GM21367 (cell line): ENCODE measurements at regions not wholly inside any gene's neighbourhood (a gene's known extent, or its start where the extent isn't known, plus 50 kb on each side); places are given as distances from the start of the nearest gene placed in this dataset.
A peak's percentile ranks its signal among the peaks of the same experiment; 100 is the strongest.

Experiments used
- ATAC-seq: cut with Tn5 transposase; IDR thresholded peaks from one replicate; pipeline ENCODE4 v1.9.1; 2021; ENCODE audit not compliant: unreplicated experiment

DNA sequence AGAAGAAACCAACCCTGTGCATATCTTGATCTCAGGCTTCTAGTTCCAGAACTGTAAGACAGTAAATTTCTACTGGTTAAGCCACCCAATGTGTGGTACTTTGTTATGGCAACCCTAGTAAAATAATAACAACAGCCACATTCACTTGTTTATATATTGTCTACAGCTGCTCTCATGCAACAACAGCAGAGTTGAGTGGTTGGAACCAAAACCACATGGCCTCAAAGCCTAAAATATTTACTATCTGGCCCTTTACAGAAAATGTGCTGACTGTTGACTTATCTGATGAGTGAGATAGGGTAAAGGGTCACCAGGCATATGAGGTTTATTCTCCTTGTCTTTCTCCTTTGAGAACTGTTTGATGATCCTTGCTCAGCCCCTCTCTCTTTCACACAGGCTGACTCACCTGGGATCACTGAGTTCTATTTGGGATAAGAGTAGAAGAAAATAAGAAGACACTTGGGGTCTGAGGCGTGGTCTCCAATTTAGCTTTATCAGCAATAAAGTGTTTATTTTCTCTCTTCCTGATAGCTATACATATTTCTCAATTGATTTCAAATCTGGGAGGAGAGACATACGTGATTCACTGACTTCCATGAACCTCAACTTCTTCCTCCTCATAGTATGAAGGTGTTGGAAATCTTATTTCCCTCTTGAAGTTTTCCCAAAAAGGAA is 227.5 kb upstream of the STARD13 start:
- no peak for ATAC-seq

DNA sequence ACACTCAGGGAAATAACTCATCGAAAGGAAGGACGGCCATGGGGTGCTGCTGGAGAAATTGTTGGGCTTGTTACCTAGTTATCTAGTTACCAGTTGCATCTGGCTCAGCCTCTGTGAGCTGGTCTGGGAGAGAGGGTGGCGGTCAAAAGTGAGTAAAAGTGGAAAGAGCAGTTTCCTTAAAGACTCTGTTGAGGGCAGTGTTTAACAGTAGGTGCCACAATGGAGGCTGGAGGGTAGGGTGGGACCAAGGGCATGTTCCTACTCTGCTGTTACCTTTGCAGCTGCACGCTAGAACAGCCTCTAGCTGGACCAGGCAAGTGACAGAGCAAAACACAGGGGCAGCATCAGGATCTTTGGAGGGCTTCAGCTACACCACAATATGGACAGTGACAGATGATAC is 228.8 kb upstream of the STARD13 start:
- no peak for ATAC-seq

DNA sequence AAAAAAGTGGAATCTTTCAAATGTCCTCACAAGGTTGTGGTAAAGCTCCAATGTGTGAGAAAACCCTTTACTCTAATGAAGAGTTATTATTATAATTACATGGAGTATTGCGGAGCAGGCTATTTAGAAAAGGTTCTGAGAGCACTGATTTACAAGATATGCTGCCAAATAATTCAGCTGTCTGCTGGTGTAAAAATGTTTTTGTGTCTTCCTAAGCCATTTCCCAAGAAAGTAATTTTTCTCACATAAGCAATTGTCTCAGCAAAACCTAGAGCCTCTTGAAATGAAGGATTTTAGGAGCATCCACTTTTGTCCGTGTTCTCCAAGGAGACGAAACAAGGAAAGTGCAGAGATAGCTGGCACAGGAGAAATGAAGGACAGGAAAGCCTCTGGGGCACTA is 229.6 kb upstream of the STARD13 start:
- no peak for ATAC-seq

DNA sequence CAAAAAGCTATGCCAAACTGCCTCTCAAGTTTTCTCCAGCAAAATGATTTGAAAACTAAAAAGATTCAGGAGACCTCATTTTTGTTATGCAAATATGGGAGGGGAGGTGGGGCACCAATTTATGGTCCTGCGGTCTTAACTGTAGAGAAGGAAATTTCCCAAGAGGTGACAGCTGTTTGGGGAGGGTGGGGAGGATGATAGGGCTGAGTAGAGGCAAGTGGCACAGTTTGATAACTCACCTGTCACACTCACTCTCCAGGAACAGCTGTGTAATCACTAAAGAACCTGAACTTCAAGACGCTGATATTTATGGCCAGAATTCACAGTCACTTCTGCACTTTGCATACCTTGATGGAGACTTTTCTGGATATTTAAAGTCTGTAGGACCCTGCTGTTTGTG is 232.9 kb upstream of the STARD13 start:
- ATAC-seq, result no peak

DNA sequence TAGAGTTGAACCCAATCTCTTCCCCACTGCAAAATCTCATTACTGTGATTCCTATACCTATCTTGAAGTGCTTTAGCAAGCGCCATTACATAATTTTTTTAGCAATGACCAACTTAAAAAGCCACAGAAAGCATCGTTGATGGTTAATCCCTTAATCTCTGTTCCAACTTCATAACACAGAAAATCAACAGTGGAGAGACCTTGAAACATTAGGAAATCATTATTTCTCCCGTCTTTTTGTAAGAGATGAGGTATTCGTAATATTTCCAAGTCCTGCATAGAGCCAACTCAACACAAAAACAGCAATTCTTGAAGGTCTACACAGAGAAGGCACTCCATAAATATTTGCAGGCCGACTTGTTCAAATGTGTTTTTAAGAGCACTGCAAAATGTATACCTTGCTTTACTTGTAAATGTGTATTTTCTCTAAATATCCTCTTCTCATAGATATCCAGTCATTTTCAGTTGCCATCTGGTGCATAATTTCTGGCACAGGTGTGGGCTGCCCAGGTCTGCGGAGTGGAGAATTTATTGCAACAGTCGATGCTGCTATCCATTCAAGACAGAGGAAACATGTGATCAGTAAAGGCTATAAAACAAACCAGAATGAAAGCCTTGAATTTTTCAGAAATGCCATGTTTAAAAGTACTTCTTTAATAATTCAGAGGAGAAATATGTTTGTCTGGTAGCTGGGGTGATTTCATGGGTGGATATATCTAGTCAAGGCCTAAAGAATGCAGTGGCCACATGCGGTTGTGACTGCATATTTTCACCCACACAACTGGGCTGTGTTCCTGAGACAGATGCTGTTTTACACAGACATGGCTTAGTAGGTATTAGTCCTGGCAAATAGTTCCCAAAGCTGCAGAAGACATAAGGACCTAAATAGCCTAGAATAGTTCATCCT is 234.3 kb upstream of the STARD13 start:
- no peak for ATAC-seq

DNA sequence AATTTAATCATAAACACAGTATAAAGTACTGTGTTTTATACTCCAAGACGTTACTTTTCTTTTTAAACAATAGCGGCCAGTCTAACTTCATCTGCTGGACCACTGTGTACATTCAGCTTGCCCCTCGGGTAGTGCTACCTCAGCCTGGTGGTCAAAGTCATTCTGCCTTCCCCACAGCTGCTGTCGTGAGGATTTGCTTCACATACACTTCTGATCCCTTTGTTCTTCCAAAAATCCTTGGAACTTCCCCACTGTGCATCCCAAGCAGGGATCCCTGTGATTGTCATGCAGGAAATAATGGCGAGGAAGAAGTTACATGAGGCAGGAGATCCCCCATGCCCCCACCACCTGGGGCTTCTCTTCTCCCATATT is 234.9 kb upstream of the STARD13 start:
- ATAC-seq, result no peak

DNA sequence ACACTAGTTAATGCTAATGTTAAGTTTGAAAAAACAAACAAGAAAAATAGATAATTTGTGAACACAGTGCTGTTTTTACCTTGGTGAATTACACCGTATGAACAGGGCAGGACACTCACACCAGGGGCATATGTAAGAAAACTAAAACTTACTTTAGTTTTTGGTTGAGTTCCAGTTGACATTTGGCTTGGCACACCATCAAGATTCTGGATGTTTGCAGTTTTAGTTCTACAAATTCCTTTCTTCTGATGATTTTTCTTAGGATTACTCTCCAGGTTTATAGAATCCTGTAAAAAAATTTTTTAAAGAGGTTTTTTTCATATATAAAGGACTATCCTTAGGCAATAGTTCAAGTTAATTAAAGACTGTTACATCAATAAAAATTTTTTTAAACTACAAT is 238.5 kb upstream of the STARD13 start:
- no peak for ATAC-seq

DNA sequence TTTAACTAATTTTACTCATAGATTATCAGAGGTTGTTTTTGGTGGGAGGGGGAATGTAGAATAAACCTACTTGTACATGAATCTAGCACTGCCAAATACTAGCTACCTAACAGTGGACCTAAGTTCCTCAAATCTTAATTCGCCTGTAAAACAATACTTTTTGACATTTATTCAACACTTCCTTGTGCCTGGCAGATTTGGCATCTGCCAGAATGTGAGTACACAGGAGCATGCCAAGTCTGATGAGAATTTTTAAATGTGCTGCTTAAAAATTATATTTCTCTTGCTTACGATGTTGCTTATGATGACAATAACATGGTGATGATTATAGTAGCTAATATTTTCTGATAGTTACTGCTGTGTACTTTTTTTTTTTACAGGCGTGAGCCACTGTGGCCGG is 240.2 kb upstream of the STARD13 start:
- ATAC-seq, result no peak

DNA sequence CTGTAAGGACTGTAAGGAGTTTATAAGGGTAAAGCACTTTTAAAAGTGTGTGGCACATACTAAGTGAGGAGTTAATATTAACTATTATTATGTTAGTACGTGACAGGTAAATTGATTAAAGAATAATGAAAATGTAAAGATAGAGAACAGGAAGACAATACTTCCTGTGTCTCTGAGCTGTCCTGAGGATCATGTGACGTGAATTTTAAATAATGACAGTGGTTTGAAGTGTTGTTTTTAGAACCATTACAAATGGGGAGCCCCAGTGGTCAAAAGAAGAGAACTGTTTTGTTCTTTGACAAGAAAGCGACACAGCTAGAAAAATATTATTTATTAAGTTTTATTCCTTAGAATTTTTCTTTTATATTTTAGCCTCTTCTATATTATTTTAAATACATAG is 241.2 kb upstream of the STARD13 start:
- no peak for ATAC-seq

DNA sequence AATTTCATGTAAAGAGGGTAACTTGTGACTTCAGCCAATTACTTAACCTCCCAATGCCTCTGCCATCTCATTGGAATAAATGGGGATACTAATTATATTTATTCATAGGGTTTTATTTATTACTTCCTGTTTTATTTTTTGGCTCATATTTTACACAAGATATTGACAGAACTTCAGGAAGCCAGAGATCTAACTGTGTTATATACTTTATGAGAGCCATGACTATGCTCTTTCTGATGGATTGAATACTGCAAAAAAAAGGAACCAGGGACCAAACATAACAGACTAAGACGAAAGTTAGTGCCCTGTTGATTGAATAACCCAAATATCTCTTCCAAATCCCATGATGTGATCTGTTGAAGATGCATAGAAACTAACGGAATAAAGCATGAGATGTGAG is 243.3 kb upstream of the STARD13 start:
- ATAC-seq, result no peak

DNA sequence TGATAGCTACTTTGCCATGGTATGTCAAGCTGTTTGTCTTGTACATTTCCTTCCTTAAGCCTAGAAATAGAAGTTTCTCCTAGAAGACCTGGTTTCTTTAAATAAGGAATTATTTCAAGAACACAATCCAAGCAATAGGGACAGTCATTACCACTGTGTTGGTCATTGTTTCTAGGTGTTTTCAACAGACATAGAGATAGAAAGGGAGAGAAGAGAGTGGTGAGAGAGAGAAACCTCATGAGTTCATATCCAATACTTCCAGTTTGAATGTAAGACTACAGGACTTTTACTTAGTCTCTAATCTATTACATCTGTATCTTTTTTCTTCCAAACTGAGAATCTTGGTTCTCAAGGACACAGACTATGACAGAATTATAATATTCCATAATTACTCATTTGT is 245.9 kb upstream of the STARD13 start:
- no peak for ATAC-seq

DNA sequence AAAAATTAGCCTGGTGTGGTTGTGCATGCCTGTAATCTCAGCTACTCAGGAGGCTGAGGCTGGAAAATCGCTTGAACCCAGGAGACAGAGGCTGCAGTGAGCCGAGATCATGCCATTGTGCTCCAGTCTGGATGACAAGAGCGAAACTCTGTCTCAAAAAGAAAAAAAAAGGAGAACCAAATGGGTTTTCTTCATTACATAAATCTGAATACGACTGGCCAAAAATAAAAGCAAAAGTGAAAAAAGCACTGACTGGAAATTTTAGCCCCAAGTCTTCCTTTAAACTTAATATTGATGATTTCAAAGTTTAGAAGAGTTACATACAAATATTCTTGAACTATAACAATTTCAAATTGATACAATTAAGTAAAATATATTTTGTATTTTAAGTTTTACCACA is 249.5 kb upstream of the STARD13 start:
- no peak for ATAC-seq

DNA sequence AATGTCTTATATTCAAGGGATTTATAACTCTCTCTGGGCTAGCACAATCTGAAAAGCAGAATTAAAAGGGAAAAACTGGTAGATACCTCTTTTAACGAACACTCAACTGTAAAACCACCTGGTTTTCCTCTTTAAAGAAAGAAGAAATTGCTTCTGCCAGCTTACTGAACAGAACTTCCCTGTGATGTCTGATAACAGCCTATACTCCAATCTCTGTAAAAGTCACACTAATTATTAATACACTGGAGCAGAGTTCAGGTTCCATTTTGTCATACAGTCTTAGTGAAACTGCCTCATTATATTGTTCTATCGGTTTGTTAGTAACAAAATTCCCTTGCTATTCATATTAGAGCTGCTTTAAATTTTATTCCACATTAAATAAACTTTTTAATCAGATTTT is 251.0 kb upstream of the STARD13 start:
- no peak for ATAC-seq

DNA sequence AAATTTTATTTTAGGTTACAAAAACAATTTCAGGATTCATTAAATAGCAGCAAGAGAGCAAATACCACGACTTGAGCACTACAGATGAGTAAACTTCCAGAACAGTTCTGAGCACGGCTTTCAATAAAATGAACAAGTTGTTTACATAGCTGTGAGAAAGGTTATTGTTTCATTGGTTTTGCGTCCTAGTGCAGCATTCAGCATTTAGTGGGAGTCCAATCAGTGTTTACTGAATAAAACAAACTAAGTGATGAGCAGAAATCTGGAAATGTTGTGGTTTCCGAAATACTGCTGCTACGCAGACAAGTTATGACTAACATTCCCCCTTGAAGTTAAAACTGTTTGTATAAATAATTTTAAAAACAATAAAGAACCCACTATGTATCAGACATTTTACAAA is 251.5 kb upstream of the STARD13 start:
- ATAC-seq, result no peak

DNA sequence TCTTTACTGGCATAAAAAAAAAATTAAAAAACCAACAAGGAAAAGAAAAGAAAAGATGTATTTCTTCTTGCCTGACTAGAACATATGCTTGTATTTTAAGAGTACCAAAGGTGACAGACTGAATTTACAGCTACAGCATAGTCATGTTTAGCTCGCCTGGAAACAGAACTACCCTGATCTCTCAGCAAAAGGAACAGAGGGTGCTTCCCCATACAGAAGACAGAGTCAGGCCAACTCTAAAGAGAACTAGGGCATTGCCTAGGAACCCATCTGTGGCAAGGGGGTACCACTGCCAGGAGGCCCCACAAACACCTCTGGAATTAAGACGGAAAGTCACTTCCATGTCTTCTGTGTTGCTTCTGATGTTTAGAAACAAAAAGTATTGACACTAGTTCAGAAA is 252.1 kb upstream of the STARD13 start:
- ATAC-seq, result peak; percentile 31

DNA sequence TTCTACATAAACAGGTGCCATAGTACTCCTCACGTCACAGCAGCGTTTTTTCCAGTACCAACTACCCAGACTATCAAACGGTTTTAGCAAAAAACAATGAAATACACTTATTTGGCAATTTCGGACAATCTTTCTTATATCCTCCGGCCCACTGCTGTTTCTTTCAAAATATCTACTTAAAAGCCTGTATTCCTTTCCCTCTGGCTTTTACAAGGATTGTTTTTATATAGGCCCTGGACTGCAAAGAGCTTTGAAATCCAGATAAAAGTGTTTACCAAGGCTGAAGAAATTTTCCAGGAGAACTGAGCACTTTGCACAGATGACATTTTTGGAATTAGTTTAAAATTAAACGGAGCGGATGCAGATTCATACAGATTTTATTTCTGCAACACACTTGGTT is 255.9 kb upstream of the STARD13 start:
- ATAC-seq, result no peak

DNA sequence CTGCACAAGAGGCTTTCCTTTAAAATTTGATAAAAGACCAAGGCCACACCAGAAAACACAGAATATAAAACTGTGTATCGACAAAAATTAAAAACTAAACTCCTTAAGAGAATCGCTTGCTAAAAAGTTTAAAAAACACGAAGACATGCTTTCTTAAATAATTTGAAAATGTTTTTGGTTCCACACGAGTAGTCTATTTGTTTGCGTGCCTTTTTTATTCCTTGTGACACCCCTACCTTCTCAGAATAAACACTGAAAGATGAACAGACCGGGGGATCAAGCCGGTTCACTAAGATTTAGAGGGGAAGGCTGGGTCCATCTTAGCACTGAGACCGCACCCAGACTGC is 256.4 kb upstream of the STARD13 start:
- ATAC-seq, result no peak

DNA sequence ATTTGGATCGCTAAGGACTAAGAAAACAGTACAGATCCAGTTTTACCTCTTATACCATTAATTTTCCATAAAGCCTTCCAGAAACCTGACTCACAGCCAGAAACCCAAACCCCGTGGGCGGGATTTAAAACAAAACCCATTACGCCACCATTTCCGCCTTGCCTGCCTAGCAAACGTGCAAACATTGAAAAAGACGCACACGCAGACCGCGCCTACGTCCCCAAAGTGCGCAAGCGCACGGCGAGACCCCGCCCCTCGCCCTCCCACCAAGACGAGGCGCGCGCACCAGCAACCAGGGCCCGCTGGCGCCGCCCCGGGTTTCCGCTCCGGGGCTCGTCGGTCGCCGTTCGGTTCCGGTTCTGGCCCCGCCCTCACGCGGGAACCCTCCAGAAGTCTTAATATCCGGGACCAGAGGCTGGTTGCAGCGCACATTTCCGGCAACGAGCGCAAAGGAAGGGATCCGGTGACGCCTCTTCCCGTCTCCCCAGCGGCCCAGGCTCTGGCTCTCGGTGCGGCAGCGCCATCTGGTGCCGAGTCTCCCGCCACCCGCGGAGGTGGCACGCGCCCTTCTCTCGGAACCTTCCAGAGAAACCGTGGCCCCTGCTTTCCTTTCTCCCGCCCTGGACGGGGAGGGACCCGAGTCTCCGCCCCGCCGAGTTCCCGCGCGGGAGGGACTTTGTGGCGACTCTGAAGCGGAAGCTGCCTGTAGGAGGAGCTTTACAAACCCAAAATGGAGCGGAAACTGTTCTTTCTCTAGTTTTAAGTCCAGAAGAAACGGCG is 256.9 kb upstream of the STARD13 start:
- peak; percentile 76 for ATAC-seq

DNA sequence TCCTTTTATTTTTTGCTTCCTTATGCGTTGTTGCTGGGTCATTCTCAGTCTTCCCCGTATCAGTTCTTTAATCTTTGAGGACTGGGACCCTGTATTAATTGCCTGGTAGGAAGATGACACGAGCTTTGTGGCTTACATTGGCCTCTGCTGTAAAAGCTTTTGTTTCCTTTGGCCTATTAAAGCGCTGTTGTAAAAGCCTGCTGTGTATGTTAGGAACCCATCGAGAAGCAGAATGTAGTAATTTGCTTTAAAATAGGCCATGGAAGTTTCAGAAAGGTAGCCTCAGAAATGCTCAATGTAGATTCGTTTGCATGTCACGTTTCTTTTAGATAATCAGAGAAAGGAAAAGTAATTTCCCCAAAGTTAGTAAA is 257.5 kb upstream of the STARD13 start:
- no peak for ATAC-seq

DNA sequence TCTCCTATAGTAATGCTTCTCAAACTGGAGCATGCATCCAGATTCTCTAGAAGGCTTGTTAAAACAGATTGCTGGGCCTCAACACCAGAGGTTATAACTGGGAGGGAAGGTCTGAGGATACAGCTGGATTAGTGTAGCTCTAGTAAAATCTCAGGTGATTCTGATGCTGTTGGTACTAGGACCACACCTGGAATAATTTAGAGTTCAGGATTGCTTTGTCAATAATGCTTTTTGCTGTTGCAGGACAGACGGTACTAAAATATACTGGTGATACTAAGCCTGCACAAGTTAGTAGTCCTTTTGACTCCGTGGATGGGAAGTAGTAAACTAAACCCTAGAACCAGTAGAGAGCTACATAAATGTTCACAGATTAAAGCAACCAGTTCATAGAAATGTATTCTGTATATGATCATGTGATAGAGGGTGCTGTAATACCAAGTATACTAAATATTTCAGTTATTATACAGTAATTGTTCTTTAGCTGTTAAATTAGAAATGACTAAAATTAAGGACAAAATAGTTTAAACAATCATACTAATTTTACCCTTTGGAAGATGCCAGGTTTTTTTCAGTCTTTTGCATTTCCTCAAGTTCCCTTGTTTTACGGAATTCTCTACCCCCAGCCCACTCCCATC is 258.2 kb upstream of the STARD13 start:
- no peak for ATAC-seq

DNA sequence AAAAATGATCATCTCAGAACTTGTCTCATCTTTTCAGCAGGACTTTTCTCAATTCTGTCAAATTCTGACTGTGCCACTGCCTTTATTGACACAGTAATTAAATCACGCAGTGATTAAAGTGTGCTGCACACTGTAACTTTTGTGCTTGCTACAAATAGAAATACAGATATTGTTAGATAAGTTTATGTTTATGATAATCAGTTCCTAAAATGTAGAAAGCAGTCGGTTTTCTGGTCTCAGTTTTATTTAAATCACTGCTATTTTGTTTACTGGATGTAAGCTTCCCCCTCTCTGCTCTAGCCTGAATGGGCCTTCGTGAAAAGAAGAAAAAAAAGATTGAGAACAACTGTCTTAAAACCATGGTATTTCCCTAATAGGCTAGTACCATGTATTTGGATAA is 258.8 kb upstream of the STARD13 start:
- no peak for ATAC-seq

DNA sequence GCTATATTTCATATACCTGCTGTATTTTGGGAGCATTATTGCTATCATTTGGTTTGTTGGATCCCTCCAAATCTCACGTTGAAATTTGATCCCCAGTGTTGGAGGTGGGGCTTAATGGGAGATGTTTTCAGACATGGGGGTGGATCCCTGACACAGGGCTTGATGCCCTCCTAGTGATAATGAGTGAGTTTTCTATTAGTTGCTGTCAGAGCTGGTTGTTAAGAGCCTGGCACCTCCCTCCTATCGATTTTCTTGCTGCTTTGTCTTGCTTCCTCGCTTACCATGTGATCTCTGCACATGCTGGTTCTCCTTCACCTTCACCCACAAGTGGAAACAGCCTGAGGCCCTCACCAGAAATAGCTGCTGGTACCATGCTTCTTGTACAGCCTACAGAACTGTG is 259.9 kb upstream of the STARD13 start:
- no peak for ATAC-seq
